ENCODE measurements at regions not wholly inside any gene's neighbourhood (a gene's known extent, or its start where the extent isn't known, plus 50 kb on each side); places are given as distances from the start of the nearest gene placed in this dataset.
"Not testable (repeated sequence)": the region's sequence is repeated elsewhere in the genome, so short reads cannot be mapped to it uniquely, and the experiment has no call there.

DNA sequence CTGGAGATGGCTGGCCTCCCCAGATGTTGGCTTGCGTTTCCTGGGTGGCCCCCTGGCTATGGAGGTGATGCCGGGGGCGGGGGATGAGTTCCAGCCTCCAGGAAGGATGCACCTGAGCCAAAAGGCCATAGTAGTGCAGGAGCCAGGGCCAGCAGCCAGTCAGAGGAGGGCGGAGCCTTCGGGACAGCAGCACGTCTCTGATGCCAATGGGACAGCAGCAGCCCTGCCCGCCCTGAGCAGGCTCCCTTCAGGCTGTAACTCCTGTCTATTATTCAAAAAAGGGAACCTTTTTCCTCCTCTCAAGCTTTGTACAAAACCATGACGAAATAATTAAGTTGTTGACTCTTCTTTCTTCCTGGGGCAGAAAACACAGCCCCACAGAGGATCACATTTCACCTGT lies 189.7 kb downstream of the BCL2L11 start:
- H3K27me3 Mint-ChIP-seq; H3K27ac Mint-ChIP-seq; H3K9me3 Mint-ChIP-seq; DNase-seq (ENCODE audit: low spot score in 2 of 2); H3K4me3 Mint-ChIP-seq; H3K4me1 Mint-ChIP-seq; H3K36me3 Mint-ChIP-seq; ATAC-seq (ENCODE audit: low read depth): not testable (repeated sequence)

DNA sequence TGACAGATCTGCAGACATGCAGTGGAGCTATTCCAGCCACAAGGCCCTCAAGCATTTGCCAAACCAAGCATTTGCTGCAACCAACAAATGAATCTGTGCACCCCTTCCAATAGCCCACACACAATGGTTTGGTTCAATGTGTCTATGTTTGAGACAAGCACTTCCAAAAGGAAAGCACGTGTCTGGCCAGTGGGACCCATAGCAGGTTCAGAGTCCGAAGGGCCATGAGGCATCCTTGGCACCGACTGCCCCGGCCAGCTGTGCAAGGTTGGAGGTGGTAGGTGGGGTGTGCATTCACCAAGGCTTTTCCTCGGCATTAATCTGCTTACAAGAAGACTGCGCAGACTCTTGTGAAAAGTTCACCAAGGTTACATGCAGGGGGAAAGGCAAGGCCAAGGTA lies 190.9 kb downstream of the BCL2L11 start:
- DNase-seq (ENCODE audit: low spot score in 2 of 2); H3K4me1 Mint-ChIP-seq; H3K36me3 Mint-ChIP-seq; H3K27me3 Mint-ChIP-seq; H3K9me3 Mint-ChIP-seq; H3K27ac Mint-ChIP-seq; H3K4me3 Mint-ChIP-seq; ATAC-seq (ENCODE audit: low read depth): not testable (repeated sequence)

DNA sequence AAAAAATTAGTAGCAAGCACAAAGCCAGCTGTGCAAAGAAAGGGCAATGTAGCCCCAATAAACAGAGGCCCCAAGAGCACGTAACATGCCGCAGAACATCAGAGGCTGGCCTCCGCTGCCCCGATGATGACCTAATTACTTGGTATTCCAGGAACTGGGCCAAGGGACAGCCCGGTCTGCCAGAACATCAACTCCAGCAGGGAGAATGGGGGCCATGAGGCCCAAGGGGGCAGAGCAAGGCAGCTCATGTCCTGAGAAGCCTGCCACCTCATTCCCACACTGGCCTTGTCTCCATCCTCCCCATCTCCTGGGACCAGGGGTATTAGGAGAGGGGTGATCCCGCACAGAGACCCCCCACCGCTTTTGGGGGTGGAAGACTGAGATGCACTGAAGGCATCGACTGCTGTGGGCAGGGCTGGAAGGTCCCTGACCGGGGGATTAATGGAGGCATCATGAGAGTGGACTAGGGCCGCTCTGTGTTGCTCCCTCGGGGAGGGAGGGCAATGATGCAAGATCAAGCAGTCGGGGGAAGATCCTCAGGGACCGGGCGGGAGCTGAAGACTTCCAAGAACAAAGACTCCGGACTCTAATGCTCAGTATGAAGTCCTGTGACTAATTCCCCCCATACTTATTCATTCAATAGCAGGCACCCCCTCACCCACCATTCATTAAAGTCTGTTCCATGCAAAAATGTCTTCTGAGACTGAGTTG lies 192.3 kb downstream of the BCL2L11 start:
- H3K27ac Mint-ChIP-seq; H3K27me3 Mint-ChIP-seq; H3K4me3 Mint-ChIP-seq; H3K36me3 Mint-ChIP-seq; H3K4me1 Mint-ChIP-seq; ATAC-seq (ENCODE audit: low read depth); DNase-seq (ENCODE audit: low spot score in 2 of 2); H3K9me3 Mint-ChIP-seq: not testable (repeated sequence)

DNA sequence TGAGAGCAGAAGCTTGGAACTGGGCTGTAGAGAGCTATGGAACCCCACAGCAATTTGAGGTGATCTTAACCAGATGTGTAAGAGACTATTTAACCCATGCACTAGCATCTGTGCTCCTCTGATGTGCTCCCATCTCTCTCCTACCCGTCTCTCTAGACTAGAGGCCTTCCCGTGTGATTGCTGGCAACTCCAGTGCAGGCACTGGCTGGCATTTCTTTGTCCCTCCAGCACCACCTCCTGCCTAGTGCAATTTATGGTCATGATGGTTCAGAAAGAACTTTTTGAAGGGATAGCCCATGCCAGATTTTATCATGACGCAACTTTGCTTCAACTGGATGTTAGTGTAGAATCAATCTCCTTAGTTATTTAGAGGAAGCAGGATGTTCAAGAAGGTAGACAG lies 193.0 kb downstream of the BCL2L11 start:
- H3K4me3 Mint-ChIP-seq; H3K9me3 Mint-ChIP-seq; ATAC-seq (ENCODE audit: low read depth); H3K27me3 Mint-ChIP-seq; H3K36me3 Mint-ChIP-seq; DNase-seq (ENCODE audit: low spot score in 2 of 2); H3K27ac Mint-ChIP-seq; H3K4me1 Mint-ChIP-seq: not testable (repeated sequence)

DNA sequence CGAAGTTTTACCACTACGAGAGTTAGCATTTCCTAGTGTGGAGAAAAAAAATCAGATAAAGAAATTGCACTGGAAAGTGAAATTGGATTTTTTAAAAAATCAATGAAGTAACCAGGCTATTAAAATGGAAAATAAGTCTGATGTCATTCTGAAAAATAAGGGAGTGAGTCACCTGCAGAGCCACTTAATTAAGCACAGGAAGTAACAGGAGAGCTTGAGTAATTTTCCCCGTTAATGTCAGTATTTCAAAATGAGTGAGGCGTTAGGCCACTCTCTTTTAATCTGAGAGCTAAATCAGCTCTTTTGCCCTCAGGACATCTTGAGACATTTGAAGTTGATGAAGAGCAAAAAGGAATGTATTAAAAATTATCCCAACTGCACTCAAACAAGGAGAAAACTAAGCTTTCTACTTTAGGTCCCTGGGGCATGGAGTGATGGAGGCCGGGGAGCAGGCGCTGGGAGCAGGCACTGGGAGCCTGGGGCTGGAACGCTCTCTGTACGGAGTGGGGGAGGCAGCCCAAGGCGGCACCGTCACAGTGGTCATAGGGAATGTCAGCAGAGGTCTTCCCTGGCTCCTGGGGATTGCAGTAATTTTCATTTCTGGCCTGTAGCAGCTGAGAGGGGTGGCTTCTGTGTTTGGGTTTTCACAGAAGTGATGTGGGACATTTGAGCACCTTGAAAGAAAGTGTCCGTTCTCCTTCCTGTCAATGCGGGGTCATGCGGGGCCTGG lies 194.6 kb downstream of the BCL2L11 start:
- not testable (repeated sequence) for DNase-seq (ENCODE audit: low spot score in 2 of 2); ATAC-seq (ENCODE audit: low read depth); H3K4me3 Mint-ChIP-seq; H3K27me3 Mint-ChIP-seq; H3K4me1 Mint-ChIP-seq; H3K27ac Mint-ChIP-seq; H3K9me3 Mint-ChIP-seq; H3K36me3 Mint-ChIP-seq

DNA sequence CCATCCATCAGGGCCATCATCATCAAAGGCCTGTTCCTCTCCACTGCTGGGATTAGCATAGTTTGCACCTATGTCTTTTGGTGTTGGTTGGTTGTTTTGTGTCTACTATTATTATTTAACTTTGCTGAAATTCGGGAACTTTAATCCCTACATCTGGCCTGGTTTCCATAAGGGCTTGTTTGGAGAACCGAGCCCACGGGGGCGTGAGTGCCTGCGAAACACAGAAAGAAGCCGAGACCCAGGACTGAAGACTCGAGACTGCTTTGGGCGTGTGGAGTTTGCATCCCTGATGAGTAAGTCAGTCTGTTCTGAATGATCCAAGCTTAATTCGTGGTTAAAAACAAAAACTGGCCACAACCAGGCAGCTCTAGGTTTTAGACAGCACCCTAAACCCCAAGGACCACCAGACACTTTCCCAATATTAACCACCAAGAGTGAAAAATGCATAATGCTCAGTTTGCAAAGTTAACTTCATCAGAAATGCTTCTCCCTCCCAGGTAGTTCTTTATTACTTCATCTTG lies 195.6 kb downstream of the BCL2L11 start:
- not testable (repeated sequence) for H3K4me1 Mint-ChIP-seq; ATAC-seq (ENCODE audit: low read depth); H3K4me3 Mint-ChIP-seq; DNase-seq (ENCODE audit: low spot score in 2 of 2); H3K27me3 Mint-ChIP-seq; H3K36me3 Mint-ChIP-seq; H3K9me3 Mint-ChIP-seq; H3K27ac Mint-ChIP-seq

DNA sequence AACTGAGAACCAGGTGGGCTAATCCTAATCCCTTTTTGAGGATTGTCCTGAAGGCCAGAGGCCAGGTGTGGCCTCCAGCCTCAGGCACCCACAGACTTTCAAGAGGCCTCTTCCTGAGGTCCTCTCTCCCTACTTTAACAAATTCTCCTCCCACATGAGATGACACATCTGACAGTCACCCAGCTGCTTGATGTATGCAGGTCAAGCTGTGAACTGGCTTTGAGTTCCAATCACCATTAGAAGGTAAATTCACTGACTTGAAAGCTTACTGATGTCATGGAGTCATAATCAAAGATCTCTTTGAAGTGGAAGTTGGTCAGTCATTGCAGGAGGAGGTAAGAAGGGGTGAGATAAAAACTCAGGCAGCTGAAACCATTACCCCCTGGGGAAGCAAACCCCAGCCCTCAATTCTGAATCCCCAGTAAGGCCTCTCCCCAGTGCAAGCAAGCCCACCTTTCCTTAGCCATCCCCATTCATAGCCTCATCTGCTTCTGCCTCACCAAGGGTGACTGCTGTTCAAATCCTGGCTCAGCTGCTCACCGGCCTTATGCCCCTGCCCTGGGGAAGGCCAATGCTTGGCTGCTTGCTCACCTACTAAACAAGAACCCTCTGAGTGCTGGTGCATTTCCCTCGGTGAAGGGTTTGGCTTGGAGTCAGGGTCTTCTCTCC lies 196.3 kb downstream of the BCL2L11 start:
- DNase-seq (ENCODE audit: low spot score in 2 of 2); H3K36me3 Mint-ChIP-seq; H3K27ac Mint-ChIP-seq; ATAC-seq (ENCODE audit: low read depth); H3K4me1 Mint-ChIP-seq; H3K9me3 Mint-ChIP-seq; H3K27me3 Mint-ChIP-seq; H3K4me3 Mint-ChIP-seq: not testable (repeated sequence)

DNA sequence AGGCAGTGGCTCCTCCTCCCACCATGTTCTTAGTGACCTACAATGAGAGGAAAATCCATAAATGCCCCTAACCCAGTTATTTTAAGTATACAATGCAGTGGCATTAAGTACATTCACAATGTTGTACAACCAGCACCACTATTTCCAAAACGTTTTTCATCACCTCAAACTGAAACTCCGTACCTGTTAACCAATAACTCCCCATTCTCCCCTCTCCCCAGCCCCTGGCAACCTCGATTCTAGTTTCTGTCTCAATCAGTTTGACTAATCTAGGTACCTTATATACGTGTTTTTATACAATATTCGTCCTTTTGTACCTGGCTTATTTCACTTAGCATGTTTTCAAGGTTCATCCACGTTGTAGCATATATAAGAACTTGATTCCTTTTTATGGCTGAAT lies 198.8 kb downstream of the BCL2L11 start:
- not testable (repeated sequence) for H3K27me3 Mint-ChIP-seq; ATAC-seq (ENCODE audit: low read depth); H3K27ac Mint-ChIP-seq; H3K4me3 Mint-ChIP-seq; H3K36me3 Mint-ChIP-seq; H3K9me3 Mint-ChIP-seq; H3K4me1 Mint-ChIP-seq; DNase-seq (ENCODE audit: low spot score in 2 of 2)

DNA sequence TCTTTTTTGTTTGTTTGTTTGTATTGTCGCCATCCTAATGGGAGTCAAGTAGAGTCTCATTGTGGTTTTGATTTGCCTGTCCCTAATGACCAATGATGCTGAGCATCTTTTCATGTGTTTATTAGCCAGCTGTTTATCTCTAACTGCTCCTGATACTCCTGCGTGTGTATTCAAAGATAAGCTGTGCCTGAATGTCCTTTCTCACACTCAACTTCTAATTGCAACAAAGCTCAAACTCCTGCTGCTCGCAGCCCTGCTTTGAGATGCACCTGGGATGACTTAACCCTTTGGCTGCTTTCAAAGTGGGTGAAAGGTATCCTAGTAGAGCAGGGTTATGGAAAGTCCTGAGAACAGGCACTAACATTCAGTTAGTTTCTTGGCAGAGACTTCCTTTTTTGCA lies 199.6 kb downstream of the BCL2L11 start:
- H3K27ac Mint-ChIP-seq; H3K4me3 Mint-ChIP-seq; DNase-seq (ENCODE audit: low spot score in 2 of 2); H3K27me3 Mint-ChIP-seq; H3K36me3 Mint-ChIP-seq; H3K4me1 Mint-ChIP-seq; H3K9me3 Mint-ChIP-seq; ATAC-seq (ENCODE audit: low read depth): not testable (repeated sequence)

DNA sequence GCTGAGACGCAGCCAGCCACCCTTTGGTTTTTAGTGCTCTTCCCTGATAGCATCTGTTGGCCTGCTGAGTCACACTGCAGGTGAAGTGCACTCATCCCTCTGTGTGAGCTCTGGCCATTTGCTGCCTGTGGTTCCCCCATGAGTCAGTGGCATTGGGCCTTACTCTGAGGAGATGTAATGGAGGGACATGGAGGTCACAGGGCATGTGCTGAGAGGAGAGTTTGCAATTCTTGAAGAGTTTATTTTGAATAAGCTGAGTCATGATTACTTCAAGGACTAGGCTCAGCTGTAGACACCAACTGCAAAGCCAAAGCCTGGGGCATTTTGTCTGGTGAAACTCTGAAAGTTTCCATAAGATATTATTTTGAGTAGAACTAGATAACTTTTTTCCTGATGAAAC lies 200.3 kb downstream of the BCL2L11 start:
- DNase-seq (ENCODE audit: low spot score in 2 of 2); H3K4me1 Mint-ChIP-seq; ATAC-seq (ENCODE audit: low read depth); H3K27ac Mint-ChIP-seq; H3K9me3 Mint-ChIP-seq; H3K4me3 Mint-ChIP-seq; H3K36me3 Mint-ChIP-seq; H3K27me3 Mint-ChIP-seq: not testable (repeated sequence)

DNA sequence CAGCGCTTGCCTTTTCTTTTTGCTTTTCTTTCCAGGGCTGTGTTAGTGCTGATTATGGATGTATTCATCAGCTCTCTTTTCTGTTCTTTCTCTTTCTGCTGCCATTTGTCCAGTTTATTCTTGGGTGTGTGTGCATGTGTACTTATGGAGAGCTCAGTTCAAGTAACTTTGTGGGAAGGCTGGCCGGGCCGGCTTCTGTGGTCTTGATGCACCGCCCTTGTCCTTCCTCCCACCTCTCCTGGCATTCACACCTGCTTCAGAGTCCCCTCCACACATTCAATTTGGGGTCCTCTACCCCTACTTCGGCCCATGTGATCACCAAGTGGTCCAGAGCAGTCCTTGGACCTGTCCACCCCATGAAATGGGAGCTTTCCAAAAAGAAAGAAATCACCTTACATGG lies 202.7 kb downstream of the BCL2L11 start:
- not testable (repeated sequence) for H3K4me3 Mint-ChIP-seq; H3K27ac Mint-ChIP-seq; H3K9me3 Mint-ChIP-seq; ATAC-seq (ENCODE audit: low read depth); H3K4me1 Mint-ChIP-seq; DNase-seq (ENCODE audit: low spot score in 2 of 2); H3K36me3 Mint-ChIP-seq; H3K27me3 Mint-ChIP-seq

DNA sequence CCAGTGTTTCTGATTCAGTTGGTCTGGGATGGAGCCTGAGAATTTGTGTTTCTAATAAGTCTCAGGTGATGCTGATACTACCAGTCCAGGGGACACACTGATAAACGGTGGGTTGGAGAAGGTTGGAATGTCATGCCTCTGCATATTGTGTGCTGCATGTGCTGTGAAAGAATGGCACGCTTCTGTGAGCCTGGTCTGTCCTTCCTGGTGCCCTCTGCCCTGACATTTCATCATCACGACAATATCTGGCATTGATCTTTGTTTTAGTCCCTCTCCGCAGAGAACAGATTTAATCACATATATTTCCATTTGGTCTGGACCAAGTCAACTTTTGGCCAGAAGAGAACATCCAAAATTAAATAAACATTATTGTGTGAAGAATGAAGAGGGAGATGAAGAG lies 207.0 kb downstream of the BCL2L11 start:
- not testable (repeated sequence) for H3K27me3 Mint-ChIP-seq; H3K9me3 Mint-ChIP-seq; H3K4me3 Mint-ChIP-seq; H3K4me1 Mint-ChIP-seq; H3K27ac Mint-ChIP-seq; ATAC-seq (ENCODE audit: low read depth); H3K36me3 Mint-ChIP-seq; DNase-seq (ENCODE audit: low spot score in 2 of 2)

DNA sequence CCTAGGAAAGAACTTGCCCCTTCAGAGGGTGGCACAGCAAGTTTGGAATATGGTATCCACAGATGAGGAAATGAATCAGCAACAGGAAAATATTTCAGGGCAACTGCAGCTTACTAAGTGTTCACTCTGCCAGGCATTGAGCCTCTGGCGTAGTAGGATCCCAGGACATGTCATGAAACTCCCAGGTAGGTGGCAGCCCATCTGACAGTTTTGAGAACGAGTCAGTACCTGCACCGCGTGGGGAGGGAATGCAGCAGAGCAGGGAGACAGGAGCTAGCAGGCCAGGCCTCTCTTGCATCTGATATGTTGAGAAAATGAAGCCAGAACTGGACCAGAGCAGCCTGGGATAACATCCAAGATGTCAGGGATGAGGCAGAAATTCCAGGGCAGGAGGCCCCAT lies 208.6 kb downstream of the BCL2L11 start:
- not testable (repeated sequence) for DNase-seq (ENCODE audit: low spot score in 2 of 2); H3K4me1 Mint-ChIP-seq; H3K9me3 Mint-ChIP-seq; ATAC-seq (ENCODE audit: low read depth); H3K27me3 Mint-ChIP-seq; H3K27ac Mint-ChIP-seq; H3K4me3 Mint-ChIP-seq; H3K36me3 Mint-ChIP-seq

DNA sequence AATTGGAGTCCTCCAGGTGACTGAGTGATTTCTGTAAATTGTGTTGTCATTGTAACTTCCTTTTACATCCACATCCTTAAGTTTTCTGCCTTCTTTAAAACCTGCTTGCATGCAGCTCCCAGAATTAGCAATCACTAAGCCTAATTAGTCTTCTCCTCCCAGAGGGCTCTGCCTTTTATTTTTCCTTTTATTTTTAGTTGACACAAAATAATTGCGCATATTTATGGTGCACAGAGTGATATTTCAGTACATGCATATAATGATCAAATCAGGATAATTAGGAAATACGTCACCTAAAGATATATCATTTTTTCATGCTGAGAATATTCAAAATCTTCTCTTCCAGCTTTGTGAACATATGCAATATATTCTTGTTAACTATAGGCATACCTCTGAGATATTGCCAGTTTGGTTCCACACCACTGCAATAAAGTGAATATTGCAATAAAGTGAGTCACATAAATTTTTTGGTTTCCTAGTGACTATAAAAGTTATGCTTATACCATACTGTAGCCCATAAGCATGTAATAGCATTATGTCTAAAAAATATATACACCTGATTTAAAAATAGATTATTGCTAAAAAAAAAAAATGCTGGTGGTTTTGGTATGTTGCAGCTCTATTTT lies 210.5 kb downstream of the BCL2L11 start:
- not testable (repeated sequence) for H3K27ac Mint-ChIP-seq, H3K9me3 Mint-ChIP-seq

More for the DNA sequence above, 210.5 kb downstream of the BCL2L11 start:
- H3K4me1 Mint-ChIP-seq; ATAC-seq (ENCODE audit: low read depth); H3K27me3 Mint-ChIP-seq; H3K36me3 Mint-ChIP-seq; DNase-seq (ENCODE audit: low spot score in 2 of 2); H3K4me3 Mint-ChIP-seq: not testable (repeated sequence)
